Activated CD8-positive, alpha-beta memory T cell treated with anti-CD3 and anti-CD28 coated beads, Interleukin-2, amount 10 ng/mL, durations not matched to agents 7 days and 5 days (primary cell): ENCODE measurements at regions not wholly inside any gene's neighbourhood (a gene's known extent, or its start where the extent isn't known, plus 50 kb on each side); places are given as distances from the start of the nearest gene placed in this dataset.

Source experiments
- ATAC-seq: fragments of 150-1000 bp; cut with Tn5 transposase; one replicate; pipeline ENCODE4 v1.10.0; 2021; ENCODE audit warnings: moderate library complexity
- CTCF ChIA-PET: fragments of 350-600 bp; sonication (Branson Sonifier 250); formaldehyde crosslinking; loops from one replicate; lab custom pipeline; 2021; ENCODE audit warnings: antibody characterized with exemption; lab: Charles Lee
- DNase-seq: peaks from one replicate; pipeline ENCODE4 v3.0.0-alpha.2; 2020
- H3K27ac Mint-ChIP-seq: one replicate; pipeline ENCODE4 v1.8.0; 2021; ENCODE audit warnings: mild to moderate bottlenecking, mixed read lengths
- H3K27me3 Mint-ChIP-seq: one replicate; pipeline ENCODE4 v1.8.0; 2021; ENCODE audit warnings: mixed read lengths
- H3K36me3 Mint-ChIP-seq: one replicate; pipeline ENCODE4 v1.8.0; 2021; ENCODE audit warnings: mild to moderate bottlenecking, mixed read lengths
- H3K4me1 Mint-ChIP-seq: one replicate; pipeline ENCODE4 v1.8.0; 2021; ENCODE audit warnings: mixed read lengths
- H3K4me3 Mint-ChIP-seq: one replicate; pipeline ENCODE4 v1.8.0; 2021; ENCODE audit warnings: mild to moderate bottlenecking, moderate library complexity, mixed read lengths
- H3K9me3 Mint-ChIP-seq: one replicate; pipeline ENCODE4 v1.8.0; 2022; ENCODE audit warnings: low read depth, mixed read lengths

- Mint-ChIP-seq H3K36me3 (no peaks in the 10 kb centered on the region), H3K4me3 (no peak overlapping the region), H3K27ac (no peak overlapping the region), H3K4me1 (no peaks in the 10 kb centered on the region), H3K27me3 (peaks cover 4% of the 10 kb centered on the region), H3K9me3 (peaks cover 5% of the 10 kb centered on the region)
- CTCF ChIA-PET = no interaction called here
- ATAC-seq = no peak
- no peak for DNase-seq
Measured at GRCh38 chr13:34021619-34022018, 203.7 kb downstream of the RFC3 start.

DNA sequence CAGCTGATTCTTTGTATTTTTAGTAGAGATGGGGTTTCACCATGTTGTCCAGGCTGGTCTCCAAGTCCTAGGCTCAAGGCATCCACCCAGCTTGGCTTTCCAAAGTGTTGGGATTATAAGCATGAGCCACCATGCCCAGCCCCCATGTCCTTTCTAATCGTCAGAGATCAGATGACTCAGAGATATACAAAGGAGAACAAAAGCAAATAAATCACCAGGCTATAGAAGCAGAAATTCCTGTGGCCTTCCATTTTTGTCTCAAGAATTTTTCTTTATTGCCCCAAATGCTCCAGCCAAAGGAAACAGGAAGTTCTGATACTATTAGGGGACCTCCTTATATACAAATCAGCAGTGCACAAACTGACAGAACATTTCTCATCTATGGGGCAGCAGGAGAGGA is 207.8 kb downstream of the RFC3 start:
- H3K4me1 Mint-ChIP-seq = no peaks in the 10 kb centered on the region
- CTCF ChIA-PET = no interaction called here
- H3K27ac Mint-ChIP-seq = no peak overlapping the region
- H3K4me3 Mint-ChIP-seq = no peak overlapping the region
- ATAC-seq = no peak
- no peak for DNase-seq
- no peaks in the 10 kb centered on the region for H3K36me3 Mint-ChIP-seq
- H3K9me3 Mint-ChIP-seq = peaks cover 7% of the 10 kb centered on the region
- no peaks in the 10 kb centered on the region for H3K27me3 Mint-ChIP-seq

DNA sequence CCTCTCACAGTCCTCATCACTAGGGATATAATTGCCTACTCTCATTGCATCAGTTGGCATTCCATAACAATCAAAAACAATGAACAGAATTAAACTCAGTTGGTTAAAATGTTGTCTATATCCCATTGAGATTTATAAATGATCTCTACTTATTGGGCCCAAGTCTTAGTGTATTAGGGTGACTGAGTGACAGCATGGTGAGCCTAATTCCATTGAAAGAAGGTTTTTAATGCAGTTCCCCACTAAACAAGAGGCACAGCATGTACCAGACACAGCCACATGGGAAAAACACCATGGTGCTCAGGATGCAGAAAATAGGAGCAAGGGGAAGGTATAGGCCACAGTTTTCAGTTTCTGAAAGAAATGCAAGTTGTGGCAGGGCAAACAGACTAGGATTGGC is 208.4 kb downstream of the RFC3 start:
- no peak for ATAC-seq
- Mint-ChIP-seq H3K4me1 (no peaks in the 10 kb centered on the region), H3K27me3 (no peaks in the 10 kb centered on the region), H3K9me3 (peaks cover 4% of the 10 kb centered on the region), H3K27ac (no peak overlapping the region), H3K4me3 (no peak overlapping the region), H3K36me3 (no peaks in the 10 kb centered on the region)
- no peak for DNase-seq
- CTCF ChIA-PET = no interaction called here

DNA sequence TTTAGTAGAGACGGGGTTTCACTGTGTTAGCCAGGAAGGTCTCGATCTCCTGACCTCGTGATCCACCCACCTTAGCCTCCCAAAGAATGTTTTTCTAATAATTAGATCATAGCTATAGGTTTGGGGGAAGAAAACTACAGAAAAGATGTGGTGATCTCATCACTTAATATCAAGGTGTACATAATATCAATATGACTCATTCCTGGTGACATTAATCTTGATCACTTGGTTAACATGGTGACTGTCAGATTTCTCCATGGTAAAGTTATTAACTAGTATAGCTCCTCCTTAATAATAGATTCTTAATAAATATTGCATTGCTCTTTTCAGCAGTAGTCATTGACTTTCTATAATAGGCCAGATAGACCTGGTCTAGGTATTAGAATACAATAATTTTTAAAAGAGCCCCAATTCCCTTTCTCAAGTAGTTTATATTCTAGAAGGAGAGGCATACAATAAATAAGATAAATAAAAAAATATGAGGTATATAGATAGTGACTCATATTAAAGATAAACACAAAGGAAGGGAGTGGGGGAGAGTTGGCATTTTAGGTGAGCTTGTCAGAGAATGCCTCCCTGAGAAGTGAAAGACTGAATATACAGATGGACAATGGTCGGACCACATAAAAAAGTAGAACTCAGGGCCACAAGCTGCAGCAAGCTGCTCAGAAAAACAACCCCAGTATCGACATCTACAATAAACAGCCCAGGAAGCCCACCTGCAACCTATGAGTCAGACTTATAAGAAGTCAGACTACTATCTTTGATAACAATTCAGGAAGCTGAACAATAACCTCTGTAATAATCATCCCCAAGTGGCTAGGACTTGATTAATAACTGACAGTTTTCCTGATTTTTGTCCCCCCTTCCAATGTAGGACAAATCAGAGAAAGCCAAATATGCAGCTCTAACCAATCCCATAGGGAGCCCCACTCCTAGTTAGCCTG is 210.8 kb downstream of the RFC3 start:
- H3K27me3 Mint-ChIP-seq = no peaks in the 10 kb centered on the region
- H3K9me3 Mint-ChIP-seq = peaks cover 2% of the 10 kb centered on the region
- ATAC-seq = no peak
- no peaks in the 10 kb centered on the region for H3K4me1 Mint-ChIP-seq
- H3K4me3 Mint-ChIP-seq = no peak overlapping the region
- no peak overlapping the region for H3K27ac Mint-ChIP-seq
- no peak for DNase-seq
- no peaks in the 10 kb centered on the region for H3K36me3 Mint-ChIP-seq
- CTCF ChIA-PET = no interaction called here

DNA sequence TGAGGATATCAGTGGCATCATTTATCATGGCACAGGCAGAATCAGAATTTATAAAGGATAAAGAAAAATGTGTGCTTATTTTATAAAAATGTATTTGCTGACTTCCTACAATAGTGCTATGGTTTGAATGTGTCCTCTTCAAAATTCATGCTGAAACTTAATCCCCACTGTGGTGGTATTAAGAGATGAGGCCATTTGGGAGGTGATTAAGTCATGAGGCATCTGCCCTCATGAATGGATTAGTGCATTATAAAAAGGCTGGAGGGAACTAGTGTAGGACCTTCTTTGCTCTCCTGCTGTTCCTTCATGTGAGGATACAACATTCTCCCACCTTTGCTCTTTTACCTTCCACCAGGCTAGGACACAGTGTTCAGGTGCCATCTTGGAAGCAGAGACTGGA is 212.8 kb downstream of the RFC3 start:
- DNase-seq (no peak), ATAC-seq (no peak)
- no peaks in the 10 kb centered on the region for H3K27me3 Mint-ChIP-seq
- CTCF ChIA-PET = no interaction called here
- peaks cover 2% of the 10 kb centered on the region for H3K9me3 Mint-ChIP-seq
- H3K27ac Mint-ChIP-seq = no peak overlapping the region
- no peak overlapping the region for H3K4me3 Mint-ChIP-seq
- H3K36me3 Mint-ChIP-seq = no peaks in the 10 kb centered on the region
- no peaks in the 10 kb centered on the region for H3K4me1 Mint-ChIP-seq

GRCh38 chr13:34031610-34032009 is 213.7 kb downstream of the RFC3 start:
- ATAC-seq = no peak
- no peak overlapping the region for H3K4me3 Mint-ChIP-seq
- no peaks in the 10 kb centered on the region for H3K27me3 Mint-ChIP-seq
- H3K27ac Mint-ChIP-seq = no peak overlapping the region
- H3K4me1 Mint-ChIP-seq = no peaks in the 10 kb centered on the region
- H3K9me3 Mint-ChIP-seq = peaks cover 4% of the 10 kb centered on the region
- H3K36me3 Mint-ChIP-seq = no peaks in the 10 kb centered on the region
- CTCF ChIA-PET = no interaction called here
- no peak for DNase-seq

DNA sequence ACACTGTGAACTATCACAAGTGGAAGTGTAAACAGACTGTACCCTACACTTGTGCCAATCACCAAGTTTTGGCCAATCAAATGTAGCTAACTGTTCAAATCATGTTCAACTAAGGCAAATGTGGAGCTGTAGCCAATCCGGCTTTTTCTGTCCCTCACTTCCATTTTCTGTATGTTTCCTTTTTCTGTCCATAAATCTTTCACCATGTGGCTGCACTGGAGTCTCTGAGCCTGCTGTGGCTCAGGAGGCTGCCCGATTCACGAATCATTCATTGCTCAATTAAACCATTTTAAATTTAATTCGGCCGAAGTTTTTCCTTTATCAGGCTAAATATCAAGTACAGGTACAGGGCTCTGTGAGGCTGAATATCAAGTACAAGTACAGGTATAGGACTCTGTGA is 216.5 kb downstream of the RFC3 start:
- Mint-ChIP-seq H3K4me3 (no peak overlapping the region), H3K36me3 (no peaks in the 10 kb centered on the region), H3K4me1 (no peaks in the 10 kb centered on the region), H3K27me3 (no peaks in the 10 kb centered on the region), H3K27ac (no peak overlapping the region), H3K9me3 (peaks cover 2% of the 10 kb centered on the region)
- no peak for DNase-seq
- no peak for ATAC-seq
- CTCF ChIA-PET = no interaction called here

DNA sequence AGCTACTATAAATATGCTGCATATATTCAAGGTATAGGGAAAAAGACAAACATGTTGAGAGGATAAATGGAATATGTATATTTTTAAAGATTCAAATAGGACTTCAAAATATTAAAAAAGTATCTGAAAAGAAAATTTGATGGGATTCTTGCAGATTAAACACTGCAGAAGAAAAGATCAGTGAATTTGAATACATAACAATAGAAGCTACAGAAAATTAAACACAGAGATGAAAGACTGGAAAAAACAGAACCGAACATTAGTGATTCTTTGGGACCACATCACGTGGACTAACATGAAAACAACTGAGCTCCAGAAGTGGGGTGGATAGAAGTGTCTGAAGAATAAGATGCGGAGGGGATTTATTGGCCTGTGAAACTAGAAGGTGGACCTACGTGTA is 217.2 kb downstream of the RFC3 start:
- Mint-ChIP-seq H3K4me1 (no peaks in the 10 kb centered on the region), H3K27me3 (no peaks in the 10 kb centered on the region), H3K27ac (no peak overlapping the region), H3K4me3 (no peak overlapping the region), H3K9me3 (peaks cover 2% of the 10 kb centered on the region), H3K36me3 (no peaks in the 10 kb centered on the region)
- DNase-seq (no peak), ATAC-seq (no peak)
- CTCF ChIA-PET = no interaction called here

- H3K4me1 Mint-ChIP-seq = no peaks in the 10 kb centered on the region
- H3K27me3 Mint-ChIP-seq = no peaks in the 10 kb centered on the region
- no peak overlapping the region for H3K4me3 Mint-ChIP-seq
- DNase-seq (no peak), ATAC-seq (no peak)
- CTCF ChIA-PET = no interaction called here
- no peaks in the 10 kb centered on the region for H3K36me3 Mint-ChIP-seq
- no peak overlapping the region for H3K27ac Mint-ChIP-seq
- H3K9me3 Mint-ChIP-seq = peaks cover 2% of the 10 kb centered on the region
Measured at GRCh38 chr13:34035676-34036325, 217.9 kb downstream of the RFC3 start.

- Mint-ChIP-seq H3K9me3 (peaks cover 2% of the 10 kb centered on the region), H3K27ac (no peak overlapping the region), H3K4me3 (no peak overlapping the region), H3K27me3 (no peaks in the 10 kb centered on the region), H3K4me1 (no peaks in the 10 kb centered on the region), H3K36me3 (no peaks in the 10 kb centered on the region)
- DNase-seq (no peak), ATAC-seq (no peak)
- CTCF ChIA-PET = no interaction called here
Measured at GRCh38 chr13:34037636-34038540, 219.9 kb downstream of the RFC3 start.

DNA sequence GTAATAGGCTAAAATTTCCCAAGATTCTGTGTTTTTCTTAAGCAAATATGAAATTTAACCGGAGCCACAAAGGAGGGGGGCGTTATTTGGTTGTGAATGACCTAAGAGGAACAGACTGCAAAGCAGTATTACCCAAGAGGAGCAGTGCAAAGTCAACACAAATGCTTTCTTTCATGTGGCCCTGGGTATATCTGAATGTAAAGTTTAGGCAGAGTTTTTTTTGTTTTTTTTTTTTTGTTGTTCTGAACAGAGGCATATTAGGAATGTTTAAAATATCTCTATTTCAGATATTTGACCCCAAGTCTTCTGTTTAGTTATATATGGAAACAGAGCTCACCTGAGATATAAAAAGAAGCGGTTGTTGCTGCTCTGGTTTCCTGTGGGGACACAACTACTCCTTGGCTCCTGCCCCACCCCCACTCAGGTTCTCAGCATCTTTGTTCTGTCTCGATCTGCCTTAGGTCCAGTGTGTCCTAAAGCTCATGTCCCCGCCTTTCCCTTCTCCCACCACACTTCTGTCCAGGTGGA is 220.7 kb downstream of the RFC3 start:
- no peaks in the 10 kb centered on the region for H3K36me3 Mint-ChIP-seq
- no peak overlapping the region for H3K27ac Mint-ChIP-seq
- CTCF ChIA-PET = no interaction called here
- H3K4me3 Mint-ChIP-seq = no peak overlapping the region
- peaks cover 2% of the 10 kb centered on the region for H3K9me3 Mint-ChIP-seq
- no peaks in the 10 kb centered on the region for H3K27me3 Mint-ChIP-seq
- H3K4me1 Mint-ChIP-seq = no peaks in the 10 kb centered on the region
- ATAC-seq (no peak), DNase-seq (no peak)

DNA sequence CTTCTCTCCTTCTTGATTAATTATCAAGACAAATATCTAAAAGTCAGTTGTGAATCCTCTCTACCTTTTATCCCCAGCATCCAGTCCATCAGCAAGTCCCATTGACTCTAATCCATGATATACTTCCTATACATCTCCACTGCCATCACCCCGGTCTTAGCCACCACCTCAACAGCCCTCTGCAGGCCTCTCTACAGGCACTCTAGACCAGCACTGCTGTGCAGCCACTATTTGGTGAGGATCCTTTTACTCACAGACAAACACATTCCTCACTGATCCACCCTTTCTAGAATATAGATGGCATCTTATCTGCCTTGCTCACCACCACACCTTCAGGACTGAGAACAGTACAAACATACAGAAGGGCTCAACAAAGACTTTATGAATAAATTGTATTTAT is 221.7 kb downstream of the RFC3 start:
- CTCF ChIA-PET = no interaction called here
- Mint-ChIP-seq H3K27me3 (no peaks in the 10 kb centered on the region), H3K9me3 (peaks cover 2% of the 10 kb centered on the region), H3K27ac (no peak overlapping the region), H3K4me3 (no peak overlapping the region), H3K4me1 (no peaks in the 10 kb centered on the region), H3K36me3 (no peaks in the 10 kb centered on the region)
- DNase-seq (no peak), ATAC-seq (no peak)

- no peak for DNase-seq
- Mint-ChIP-seq H3K27me3 (no peaks in the 10 kb centered on the region), H3K36me3 (no peaks in the 10 kb centered on the region)
Measured at GRCh38 chr13:34040863-34041262, 222.9 kb downstream of the RFC3 start.

More at GRCh38 chr13:34040863-34041262, 222.9 kb downstream of the RFC3 start:
- Mint-ChIP-seq H3K27ac (no peak overlapping the region), H3K4me1 (no peaks in the 10 kb centered on the region), H3K4me3 (no peak overlapping the region), H3K9me3 (peaks cover 2% of the 10 kb centered on the region)
- CTCF ChIA-PET = no interaction called here
- ATAC-seq = no peak
